Fibroblast of peridontal ligament (primary cell): ENCODE measurements at regions not wholly inside any gene's neighbourhood (a gene's known extent, or its start where the extent isn't known, plus 50 kb on each side); places are given as distances from the start of the nearest gene placed in this dataset.
A peak's percentile ranks its signal among the peaks of the same experiment; 100 is the strongest.

Source experiments
- DNase-seq: peaks from one replicate; pipeline ENCODE4 v3.0.0-alpha.2; 2010; ENCODE audit errors: extremely low read depth

DNA sequence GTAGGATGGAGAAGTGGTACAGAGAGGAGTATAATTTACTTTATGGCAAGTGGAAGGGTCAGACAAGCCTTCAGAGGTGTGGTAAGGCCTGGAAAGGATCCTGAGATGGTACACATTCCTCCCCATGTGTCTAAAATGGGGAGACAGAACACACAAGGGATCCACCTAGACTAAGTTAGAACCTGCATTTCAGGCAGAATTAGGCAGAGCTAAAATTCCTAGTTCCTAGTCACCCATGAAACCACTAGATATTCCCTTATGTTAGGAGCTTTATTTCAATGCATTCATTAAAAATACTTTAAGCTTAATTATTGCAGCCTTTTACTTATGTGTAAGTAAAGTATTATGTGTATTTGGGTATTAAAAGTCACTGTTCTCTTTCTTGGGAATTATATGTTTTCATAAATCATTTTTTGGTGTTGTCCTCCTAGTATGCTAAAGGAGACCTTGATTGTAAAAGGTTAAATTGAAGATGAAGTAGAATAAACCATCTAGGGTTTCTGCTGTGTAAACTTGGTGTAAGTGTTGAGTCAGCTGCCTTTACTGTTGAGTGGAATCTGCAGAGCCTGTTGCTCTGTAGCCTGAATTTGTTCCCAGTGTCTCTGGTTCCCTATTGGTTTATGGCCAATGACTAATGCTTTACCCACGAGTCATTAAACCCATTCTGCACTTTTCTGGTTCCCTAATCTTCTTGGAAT is 423.2 kb downstream of the ATP23 start:
- peak; percentile 100 for DNase-seq

DNA sequence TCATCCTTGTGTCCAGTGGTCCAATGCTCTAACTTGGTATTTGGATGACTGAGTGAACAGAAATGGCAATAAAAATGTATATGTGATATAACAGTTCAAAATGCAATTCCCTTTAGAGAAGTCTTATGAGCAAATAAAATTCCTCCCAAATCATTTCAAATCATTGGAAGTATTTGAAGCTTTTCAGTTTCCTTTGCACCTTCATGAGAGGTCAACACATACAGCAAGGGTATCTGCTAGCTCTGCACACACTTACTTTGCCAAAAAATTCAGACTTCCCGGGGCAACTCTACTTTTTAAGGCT is 423.7 kb downstream of the ATP23 start:
- no peak for DNase-seq

DNA sequence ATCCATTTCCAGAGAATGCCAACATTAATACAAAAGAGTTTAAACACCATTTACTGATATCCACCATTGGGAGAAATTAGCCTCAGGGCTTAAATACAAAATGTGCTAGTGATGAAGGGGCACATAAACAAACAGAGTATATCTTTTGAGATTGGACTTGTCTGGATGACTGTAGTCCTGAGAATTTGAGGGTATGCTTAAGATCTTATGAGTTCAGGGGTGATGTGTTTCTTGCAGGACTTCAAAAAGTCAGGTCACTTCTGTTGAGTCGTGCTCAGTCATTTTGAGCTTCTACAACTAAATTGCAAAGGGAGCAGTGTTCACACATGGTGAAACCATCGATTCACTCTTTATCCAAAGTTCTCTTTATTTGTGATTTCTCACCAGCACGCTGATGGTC is 425.7 kb downstream of the ATP23 start:
- DNase-seq, result no peak

DNA sequence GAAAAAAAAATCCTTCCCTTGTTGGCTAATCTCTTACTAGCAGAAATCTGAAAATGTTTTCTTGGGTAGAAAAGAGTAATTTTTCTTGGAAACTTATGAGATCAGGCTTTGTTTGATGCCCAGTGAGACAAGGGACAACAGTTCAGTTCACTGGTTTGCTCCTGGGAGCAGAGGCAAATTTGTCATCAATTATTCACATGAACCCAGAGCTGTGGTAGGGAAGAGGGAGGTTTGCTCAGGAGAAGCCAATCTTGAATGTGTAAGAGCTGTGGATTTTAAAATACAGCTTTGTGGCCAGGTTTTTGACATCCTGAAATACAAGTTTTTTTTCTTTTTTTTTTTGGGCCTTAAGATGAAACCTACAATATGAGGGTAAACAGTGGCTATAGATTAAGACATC is 426.6 kb downstream of the ATP23 start:
- DNase-seq, result no peak

DNA sequence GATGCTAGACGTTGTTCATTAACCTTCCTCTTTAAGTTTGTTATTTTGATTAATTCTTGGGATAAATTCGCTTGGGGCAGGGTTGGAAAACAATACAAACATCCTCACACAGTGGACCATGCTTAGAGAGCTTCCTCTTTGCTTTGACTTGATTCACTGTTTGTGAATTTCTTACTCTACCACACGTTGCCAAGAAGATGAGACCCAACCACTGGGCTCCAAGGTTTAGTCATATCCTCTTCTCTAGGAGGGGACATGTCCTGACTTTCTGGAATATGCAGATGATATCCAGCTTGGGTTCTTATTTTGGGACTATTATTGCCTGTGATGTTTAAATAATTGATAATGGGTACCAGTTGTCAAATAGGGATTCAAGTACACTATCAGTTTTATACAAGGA is 428.2 kb downstream of the ATP23 start:
- no peak for DNase-seq

DNA sequence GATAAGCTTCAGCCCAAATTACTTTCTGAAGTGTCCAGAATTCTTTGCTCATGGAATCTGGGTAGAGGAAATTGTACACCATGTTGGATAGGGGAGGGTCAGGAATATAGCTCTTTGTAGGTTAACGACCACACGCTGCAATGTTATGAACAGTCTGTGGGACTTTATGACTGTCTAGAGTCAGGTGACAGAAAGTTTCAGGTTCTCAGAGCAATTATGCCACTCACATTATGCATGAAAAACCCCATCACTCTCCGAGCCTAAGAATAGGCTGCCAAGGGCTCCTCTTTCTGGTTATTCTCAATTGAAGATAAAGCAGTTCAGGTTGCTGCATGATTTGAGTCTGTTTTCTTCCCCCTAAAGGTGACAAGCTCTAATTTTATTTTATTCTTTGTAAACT is 430.9 kb downstream of the ATP23 start:
- DNase-seq, result no peak

DNA sequence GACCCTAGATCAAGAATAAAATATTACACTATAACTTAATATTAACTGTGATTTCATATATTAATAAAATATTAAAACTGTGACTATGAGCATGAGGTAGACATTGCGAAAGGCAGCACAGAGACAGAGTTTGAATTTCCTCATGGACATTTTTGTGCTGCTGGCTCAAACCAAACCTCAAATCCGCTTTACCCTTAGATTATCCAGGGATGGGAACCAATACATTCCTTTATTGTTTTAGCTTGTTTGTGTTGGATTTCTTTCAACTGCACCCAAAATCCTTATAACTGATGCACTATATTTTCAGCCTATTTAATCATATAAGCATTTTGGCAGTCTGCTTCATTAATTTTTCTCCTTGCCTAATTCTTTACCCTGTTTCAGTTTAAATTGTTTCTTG is 436.7 kb downstream of the ATP23 start:
- peak; percentile 60 for DNase-seq

DNA sequence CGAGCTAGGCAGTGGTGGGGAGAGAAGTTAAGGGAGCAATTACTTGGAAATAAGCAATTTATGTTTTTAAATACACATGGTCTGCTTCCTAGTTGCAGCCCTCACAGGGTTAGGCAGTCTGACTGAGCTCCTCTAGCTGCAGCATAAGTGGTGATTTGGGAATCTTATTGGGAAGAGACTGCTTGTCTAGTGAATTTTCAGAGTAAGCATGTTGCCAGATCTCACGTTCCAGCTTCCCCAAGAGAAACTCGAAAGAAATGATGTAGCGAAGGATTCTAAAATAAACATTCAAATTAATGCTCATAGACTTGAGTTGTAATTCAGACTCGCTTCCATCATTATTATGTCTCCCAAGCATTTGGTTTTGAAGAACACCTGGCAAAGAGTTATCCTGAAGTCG is 440.2 kb downstream of the ATP23 start:
- no peak for DNase-seq

DNA sequence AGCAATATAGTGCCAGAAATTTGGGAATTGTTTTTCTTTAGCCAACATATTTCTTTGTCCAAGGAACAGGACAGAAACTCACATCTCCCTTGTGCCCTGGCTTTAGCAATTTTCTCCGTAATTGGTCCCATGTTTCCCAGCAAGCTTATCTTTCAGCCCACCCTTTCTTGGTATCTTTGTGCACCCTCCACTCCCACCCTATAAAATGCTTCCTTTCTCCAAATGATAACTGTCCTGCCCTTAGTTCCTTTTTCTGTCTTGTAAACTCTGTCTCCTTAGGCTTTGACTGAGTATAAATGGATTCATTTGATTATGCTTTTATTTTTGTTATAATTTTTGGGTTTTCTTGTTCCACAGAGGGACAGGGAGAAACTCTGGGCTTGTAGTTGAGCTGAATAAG is 442.8 kb downstream of the ATP23 start:
- no peak for DNase-seq

DNA sequence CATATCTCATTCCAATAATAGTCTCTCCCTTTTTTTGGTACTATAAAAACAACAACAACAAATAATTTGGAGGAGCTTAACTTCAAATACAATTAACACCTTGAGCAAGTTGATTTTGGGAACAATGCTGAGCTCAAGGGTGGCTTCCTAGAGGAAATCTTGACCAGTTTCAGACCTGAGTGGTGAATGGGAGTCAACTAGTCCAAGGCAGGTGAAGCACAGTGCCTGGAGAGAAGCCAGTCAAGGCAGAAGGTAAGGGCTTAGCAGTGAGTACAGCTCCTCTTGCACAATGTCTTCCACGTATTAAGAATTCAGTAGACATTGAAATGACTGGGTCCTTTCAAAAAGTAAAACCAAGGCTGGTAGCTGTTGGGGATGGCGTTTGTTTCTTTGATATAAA is 444.8 kb downstream of the ATP23 start:
- no peak for DNase-seq

DNA sequence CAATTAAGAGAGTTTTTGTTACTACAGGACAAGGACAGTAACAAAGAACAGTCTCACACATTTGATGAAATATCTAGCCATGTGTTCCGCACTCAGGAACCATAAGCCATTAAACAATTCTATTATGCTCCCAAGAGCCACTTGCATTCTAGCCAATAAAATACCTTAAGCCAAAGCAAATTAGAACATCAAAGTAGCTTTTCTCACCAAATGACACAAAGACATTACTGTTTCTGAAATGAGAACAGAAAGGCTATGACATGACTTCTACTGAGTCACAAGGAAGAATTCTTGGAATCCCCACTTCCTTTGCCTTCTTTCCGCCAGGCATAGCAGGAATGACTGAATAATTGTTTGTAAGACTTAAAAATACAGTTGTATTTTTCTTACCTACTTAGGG is 445.8 kb downstream of the ATP23 start:
- DNase-seq, result peak; percentile 12

DNA sequence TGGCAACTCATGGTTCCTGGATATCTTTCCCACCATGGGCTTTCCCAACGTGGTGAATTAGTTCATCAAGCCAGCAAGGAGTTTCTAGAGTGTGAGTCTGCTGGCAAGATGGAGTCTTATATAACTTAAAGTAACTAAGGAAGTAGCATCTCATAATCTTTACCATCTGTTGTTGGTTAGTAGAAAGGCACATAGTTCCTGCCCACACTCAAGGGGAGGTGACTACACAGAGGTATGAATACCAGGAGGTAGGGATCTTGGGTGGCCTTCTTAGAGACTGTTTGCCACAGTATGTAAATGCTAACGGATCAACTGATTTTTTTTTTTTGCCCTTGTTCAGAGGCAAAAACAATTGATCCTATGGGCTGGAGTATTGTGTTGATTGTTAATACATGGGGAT is 446.9 kb downstream of the ATP23 start:
- peak; percentile 33 for DNase-seq

DNA sequence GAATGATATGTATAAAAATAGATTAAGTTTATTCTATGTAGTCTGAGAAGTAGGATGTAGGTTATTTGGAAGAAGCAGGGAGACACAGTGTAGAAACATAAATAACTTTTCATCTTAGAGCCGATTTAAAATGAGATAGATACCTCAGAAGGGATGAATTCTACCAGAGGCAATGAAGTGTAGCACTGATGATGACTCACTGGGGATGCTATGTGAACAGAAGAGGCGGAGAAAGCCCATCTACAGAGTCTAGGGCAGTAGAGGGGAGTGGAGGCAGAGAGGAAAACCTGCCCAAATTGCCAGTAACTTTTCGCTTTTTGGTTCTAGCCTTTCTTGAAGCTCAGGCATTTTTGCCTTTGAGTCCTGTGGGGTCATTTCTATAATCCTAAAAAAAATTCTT is 451.8 kb downstream of the ATP23 start:
- DNase-seq, result peak; percentile 29

DNA sequence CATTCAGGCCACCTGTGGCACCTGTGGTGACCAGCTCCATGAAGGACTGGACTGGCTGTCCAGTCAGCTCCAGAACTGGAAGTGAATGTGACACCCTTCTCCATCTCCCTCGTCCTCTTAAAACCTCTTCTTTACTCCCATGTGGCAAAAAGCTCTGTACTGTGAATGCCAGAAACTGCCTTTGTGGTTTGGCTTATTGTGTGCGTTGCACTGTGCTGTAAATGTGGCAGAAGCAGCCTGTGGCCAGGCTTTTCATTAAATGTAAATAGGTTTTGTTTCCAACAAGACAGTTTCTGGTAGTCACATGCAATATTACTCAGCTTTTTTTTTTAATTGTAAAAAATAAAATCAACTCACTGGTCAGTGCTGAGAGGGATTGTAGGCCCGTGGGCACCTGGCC is 453.7 kb downstream of the ATP23 start:
- no peak for DNase-seq

DNA sequence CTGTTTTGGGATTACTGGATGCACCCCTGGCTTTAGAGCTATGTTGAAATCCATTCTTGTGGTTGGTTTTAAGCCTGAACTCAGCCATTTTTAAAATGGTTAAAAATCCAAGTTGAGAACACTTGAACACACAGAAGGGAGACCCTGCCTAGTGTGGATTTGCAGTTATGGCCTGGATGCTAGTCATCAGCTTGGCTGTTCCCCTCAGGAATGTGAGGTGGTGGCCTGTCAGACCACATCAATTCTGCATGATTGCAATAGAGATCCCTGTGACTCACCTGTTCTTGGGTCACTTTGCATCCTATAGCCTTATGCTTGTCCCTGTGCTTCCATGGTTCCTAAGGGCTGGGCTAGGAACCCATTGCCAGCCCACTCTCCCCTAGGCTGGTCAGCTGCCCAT is 454.1 kb downstream of the ATP23 start:
- DNase-seq, result no peak

DNA sequence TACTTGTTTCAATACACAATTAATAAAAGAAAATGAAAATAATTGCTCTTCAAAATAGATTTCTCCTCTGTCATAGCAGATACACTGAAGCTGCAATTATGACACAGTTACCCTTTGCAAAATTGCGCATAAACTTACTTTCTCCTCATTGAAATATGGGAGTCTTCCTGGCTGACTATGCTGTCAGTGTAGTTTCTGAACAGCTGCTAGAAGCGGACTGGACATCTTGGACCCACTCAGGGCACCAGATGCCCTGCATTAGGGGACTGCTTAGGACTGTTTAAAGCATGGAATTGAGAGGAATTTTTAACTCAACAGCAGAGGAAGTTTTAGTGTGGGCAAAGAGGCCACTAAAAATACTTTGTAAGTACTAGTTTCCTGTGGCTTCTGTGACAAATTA is 454.9 kb downstream of the ATP23 start:
- DNase-seq, result no peak

DNA sequence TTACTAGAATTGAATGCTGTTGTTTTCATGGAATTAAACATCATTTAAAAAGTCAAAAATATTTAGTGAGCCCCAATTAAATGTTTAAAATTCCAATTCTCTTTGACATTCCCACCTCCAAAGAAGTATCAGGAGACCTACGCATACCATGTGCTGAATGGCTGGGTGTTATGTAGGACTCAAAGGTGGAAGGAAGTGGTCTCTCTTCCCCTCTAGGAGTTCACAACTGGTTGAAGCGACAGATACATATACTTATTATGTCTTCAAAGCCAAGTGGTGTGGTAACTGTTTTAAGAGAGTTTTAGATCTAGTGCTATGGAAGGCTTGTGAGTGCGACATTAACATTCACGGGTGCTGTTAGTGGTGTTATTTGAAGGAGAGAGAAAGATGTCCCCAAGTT is 464.0 kb downstream of the ATP23 start:
- no peak for DNase-seq

DNA sequence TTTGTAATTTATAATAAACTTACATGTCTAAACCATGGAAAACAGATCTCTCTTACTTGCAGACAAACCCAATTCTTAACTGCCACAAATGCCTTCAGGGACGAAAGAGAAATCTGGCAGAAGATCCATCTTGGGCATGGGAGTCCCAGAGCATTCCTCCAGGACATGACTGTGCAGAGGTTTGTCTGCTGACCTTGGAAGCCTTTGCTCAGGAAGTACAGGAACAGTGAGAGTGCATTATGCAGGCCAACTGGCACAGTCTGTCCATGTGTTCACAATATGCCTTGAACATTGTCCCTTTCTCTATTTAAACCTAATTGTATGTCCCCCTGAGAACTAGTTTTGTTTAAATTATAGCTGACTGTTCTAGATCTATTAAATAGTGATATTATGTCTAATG is 467.1 kb downstream of the ATP23 start:
- peak; percentile 29 for DNase-seq

DNA sequence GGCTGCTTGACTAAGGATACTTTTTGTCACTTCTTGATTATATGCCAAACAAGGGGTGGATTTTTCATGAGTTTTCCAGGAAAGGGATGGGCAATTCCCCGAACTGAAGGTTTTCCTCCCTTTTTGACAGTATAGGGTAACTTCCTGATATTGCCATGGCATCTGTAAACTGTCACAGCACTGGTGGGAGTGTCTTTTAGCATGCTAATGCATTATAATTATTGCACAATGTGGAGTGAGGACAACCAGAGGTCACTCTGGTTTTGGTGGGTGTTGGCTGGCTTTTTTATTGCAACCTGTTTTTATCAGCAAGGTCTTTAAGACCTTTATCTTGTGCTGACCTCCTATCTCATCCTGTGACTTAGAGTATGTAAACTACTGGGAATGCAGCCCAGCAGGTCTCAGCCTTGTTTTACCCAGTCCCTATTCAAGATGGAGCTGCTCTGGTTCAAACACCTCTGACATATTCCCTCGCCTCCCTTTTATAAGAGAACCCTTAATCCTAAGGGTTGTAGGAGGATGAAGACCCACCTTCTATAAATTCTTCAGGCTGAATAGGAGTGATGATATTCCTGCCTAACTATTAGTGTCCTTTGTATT is 471.2 kb downstream of the ATP23 start:
- DNase-seq, result no peak

DNA sequence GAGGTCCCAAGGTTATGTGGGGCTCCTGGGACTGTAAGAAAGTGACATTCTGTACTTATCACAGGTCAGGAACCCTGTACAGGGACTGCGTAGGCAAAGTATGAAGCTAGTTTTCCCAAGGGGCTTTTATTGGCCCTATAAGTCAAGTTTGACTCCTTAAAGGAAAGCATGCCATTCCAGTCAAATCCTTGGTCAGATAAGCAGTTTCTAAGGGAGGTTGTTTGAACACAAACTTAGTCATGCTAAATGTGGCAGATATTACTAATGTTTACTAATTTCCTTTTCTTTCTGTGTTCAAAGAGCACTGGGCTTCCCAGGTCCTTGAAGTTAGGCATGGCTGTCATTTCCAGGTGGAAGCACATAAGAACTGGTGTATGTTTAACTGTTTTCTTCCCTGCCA is 472.4 kb downstream of the ATP23 start:
- peak; percentile 39 for DNase-seq

DNA sequence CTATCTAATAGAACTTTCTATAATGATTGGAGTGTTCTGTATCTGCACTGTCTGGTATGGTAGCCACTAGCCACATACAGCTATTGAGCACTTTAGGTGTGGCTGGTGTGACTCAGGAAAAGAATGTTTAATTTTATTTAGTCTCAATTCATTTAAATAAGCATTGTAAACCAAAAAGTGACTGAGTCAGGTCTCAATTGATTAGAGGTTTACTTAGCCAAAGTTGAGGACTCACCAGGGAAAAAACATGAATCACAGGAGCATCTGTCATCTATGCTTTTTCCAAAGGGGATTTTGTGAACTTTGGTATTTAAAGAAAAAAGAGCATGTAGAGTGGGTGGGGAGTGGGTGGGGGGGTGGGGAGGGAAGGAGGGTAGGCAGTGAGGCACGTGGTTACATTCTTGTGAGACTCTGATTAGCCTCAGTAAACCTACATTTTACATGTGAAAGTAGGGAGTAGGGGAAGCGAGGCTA is 473.1 kb downstream of the ATP23 start:
- DNase-seq, result peak; percentile 85

DNA sequence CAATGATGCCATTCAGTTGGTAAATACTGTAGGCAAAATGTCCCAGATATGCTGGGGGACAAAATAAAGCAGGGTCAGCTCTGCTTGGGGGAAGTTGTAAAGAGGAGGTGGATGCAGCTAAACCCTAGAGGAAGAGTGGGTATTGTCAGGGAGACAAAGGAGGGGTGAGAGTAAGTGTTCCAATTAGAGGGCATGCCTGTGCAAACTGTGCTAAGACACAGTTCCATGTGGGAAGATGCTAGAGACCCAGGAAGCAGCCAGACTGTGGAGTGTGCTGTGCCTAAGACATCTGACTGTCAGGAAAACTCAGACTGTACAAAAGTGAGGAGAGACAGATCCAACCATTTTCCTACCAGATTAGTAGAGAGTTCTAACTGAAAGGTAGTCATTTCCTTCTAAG is 474.3 kb downstream of the ATP23 start:
- no peak for DNase-seq

DNA sequence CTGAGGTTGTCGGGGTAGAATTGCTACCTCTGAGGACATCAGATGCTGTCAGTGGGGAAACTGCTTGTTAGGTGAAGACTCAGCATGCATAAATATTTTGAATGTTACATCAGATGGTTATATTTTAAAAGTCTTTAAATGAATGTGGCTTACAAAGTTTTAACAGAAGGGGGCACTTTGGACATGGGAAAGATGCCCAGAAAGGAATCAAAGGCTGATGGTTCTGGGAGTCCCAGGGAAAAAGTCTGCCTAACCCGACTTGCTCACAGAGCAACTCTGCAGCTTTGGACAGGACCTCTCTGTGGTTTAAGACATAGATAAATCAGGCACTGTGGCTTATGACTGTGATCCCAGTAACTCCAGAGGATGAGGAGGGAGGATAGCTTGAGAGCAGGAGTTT is 474.9 kb downstream of the ATP23 start:
- peak; percentile 94 for DNase-seq

DNA sequence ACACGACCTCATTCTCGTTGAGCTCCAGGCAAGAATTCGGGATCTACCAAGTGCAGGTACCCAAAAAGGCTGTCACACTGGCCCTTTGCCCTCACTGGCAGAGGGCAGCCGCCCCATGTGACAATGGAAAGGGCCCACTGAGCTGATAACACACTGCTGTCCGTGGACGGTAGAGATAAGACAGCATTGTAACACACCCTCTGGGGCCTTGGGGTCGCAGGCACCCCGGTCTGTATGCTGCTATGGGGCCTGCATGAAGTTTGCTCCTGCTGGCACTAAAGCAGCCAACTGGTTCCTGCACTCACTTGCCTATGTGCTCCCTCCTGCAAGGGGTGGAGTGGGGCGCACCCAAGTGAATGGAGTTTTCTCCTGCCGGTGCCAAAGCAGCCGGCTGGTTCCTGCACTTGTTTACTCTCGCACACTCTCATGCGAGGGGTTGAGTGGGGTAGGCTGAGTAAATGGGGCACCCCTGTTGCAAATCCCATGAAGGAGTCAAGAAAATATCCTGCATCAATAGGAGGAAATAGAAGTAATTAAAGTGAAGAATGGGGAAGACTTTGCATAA is 477.9 kb downstream of the ATP23 start:
- DNase-seq, result no peak
